Astrocyte (in vitro differentiated cells and primary cell): ENCODE measurements at regions not wholly inside any gene's neighbourhood (a gene's known extent, or its start where the extent isn't known, plus 50 kb on each side); places are given as distances from the start of the nearest gene placed in this dataset.

Source experiments
- DNase-seq: peaks from one replicate; pipeline ENCODE4 v3.0.0-alpha.2; 2010; ENCODE audit warnings: low read depth
- FAIRE-seq: peaks from 2 replicates; lab custom pipeline; 2011; peaks lifted over from hg19 to GRCh38; lab: Jason Lieb, UNC
- H2AFZ ChIP-seq: 2 replicates; pipeline ENCODE4 v1.6.0; 2012; ENCODE audit warnings: low read depth, low read length, inconsistent platforms
- H3K27ac ChIP-seq: 2 replicates; pipeline ENCODE4 v1.5.1; 2011; ENCODE audit warnings: low read depth, low read length, inconsistent platforms
- H3K27me3 ChIP-seq: 2 replicates; pipeline ENCODE4 v1.6.0; 2011; ENCODE audit warnings: low read length, inconsistent platforms; ENCODE audit not compliant: insufficient read depth
- H3K36me3 ChIP-seq: 2 replicates; pipeline ENCODE4 v1.5.1; 2011; ENCODE audit warnings: low read length, inconsistent platforms; ENCODE audit not compliant: insufficient read depth
- H3K4me1 ChIP-seq: 2 replicates; pipeline ENCODE4 v1.5.1; 2011; ENCODE audit warnings: low read length, inconsistent platforms; ENCODE audit not compliant: insufficient read depth
- H3K4me2 ChIP-seq: 2 replicates; pipeline ENCODE4 v1.6.0; 2012; ENCODE audit warnings: low read length, inconsistent platforms
- H3K4me3 ChIP-seq: 2 replicates; pipeline ENCODE4 v1.5.1; 2011; ENCODE audit warnings: low read depth, mild to moderate bottlenecking, low read length, inconsistent platforms; ENCODE audit not compliant: insufficient read depth
- H3K79me2 ChIP-seq: 2 replicates; pipeline ENCODE4 v1.6.0; 2012; ENCODE audit warnings: mild to moderate bottlenecking, low read length, inconsistent platforms; ENCODE audit not compliant: insufficient read depth
- H3K9ac ChIP-seq: 2 replicates; pipeline ENCODE4 v1.6.0; 2012; ENCODE audit warnings: mild to moderate bottlenecking, low read length, inconsistent platforms
- H3K9me3 ChIP-seq: 2 replicates; pipeline ENCODE4 v1.5.1; 2012; ENCODE audit warnings: low read depth, mild to moderate bottlenecking, low read length, inconsistent platforms; ENCODE audit not compliant: insufficient read depth
- H4K20me1 ChIP-seq: 2 replicates; pipeline ENCODE4 v1.6.0; 2012; ENCODE audit warnings: low read length, inconsistent platforms; ENCODE audit not compliant: insufficient read depth
- H3K27ac Mint-ChIP-seq: one replicate; pipeline ENCODE4 v1.8.0; 2021; ENCODE audit warnings: mild to moderate bottlenecking, mixed read lengths; ENCODE audit not compliant: unreplicated experiment
- H3K27me3 Mint-ChIP-seq: one replicate; pipeline ENCODE4 v1.8.0; 2021; ENCODE audit warnings: low read depth, mixed read lengths; ENCODE audit not compliant: unreplicated experiment
- H3K36me3 Mint-ChIP-seq: one replicate; pipeline ENCODE4 v1.8.0; 2021; ENCODE audit warnings: low read depth, mixed read lengths; ENCODE audit not compliant: unreplicated experiment
- H3K4me1 Mint-ChIP-seq: one replicate; pipeline ENCODE4 v1.8.0; 2021; ENCODE audit warnings: low read depth, mixed read lengths; ENCODE audit not compliant: unreplicated experiment
- H3K4me3 Mint-ChIP-seq: one replicate; pipeline ENCODE4 v1.8.0; 2021; ENCODE audit warnings: mild to moderate bottlenecking, moderate library complexity, mixed read lengths; ENCODE audit not compliant: unreplicated experiment
- H3K9me3 Mint-ChIP-seq: one replicate; pipeline ENCODE4 v1.8.0; 2021; ENCODE audit warnings: mild to moderate bottlenecking, mixed read lengths; ENCODE audit not compliant: unreplicated experiment
- CTCF ChIP-seq: IDR thresholded peaks from 2 replicates; pipeline ENCODE4 v1.5.1; 2011; ENCODE audit warnings: low read depth, mild to moderate bottlenecking, inconsistent platforms, low read length, moderate library complexity; ENCODE audit not compliant: insufficient read depth
- EZH2 ChIP-seq: IDR thresholded peaks from 2 replicates; pipeline ENCODE4 v1.6.1; 2012; ENCODE audit warnings: mild to moderate bottlenecking, low read length, inconsistent platforms; ENCODE audit not compliant: insufficient read depth

GRCh38 chr1:170305777-170306512 lies 160.2 kb downstream of the NTMT2 start:
- H3K4me3 ChIP-seq: no peak overlapping the region
- no peak overlapping the region for H3K27ac Mint-ChIP-seq
- no peaks in the 10 kb centered on the region for H3K36me3 ChIP-seq
- H3K9ac ChIP-seq: no peak overlapping the region
- no peaks in the 10 kb centered on the region for H3K9me3 Mint-ChIP-seq
- H3K79me2 ChIP-seq: no peaks in the 10 kb centered on the region
- DNase-seq (no peak), FAIRE-seq (no peak)
- H3K4me2 ChIP-seq: no peak overlapping the region
- peak overlapping the region; percentile 21 for H2AFZ ChIP-seq
- TF ChIP-seq EZH2: no peak
- no peak for TF ChIP-seq CTCF
- H3K4me1 Mint-ChIP-seq: peaks cover 42% of the 10 kb centered on the region
- H3K36me3 Mint-ChIP-seq: no peaks in the 10 kb centered on the region
- peaks cover 22% of the 10 kb centered on the region for H3K4me1 ChIP-seq
- H3K27me3 Mint-ChIP-seq: no peaks in the 10 kb centered on the region
- no peak overlapping the region for H3K27ac ChIP-seq
- no peaks in the 10 kb centered on the region for H4K20me1 ChIP-seq
- H3K27me3 ChIP-seq: no peaks in the 10 kb centered on the region
- H3K9me3 ChIP-seq: no peaks in the 10 kb centered on the region
- no peak overlapping the region for H3K4me3 Mint-ChIP-seq

GRCh38 chr1:170306513-170306910 lies 160.8 kb downstream of the NTMT2 start:
- TF ChIP-seq CTCF: no peak
- no peak for TF ChIP-seq EZH2
- H3K4me3 ChIP-seq: no peak overlapping the region
- no peaks in the 10 kb centered on the region for H3K79me2 ChIP-seq
- peaks cover 42% of the 10 kb centered on the region for H3K4me1 Mint-ChIP-seq
- no peaks in the 10 kb centered on the region for H4K20me1 ChIP-seq
- FAIRE-seq (no peak), DNase-seq (no peak)
- H3K9me3 ChIP-seq: no peaks in the 10 kb centered on the region
- no peaks in the 10 kb centered on the region for H3K27me3 Mint-ChIP-seq
- no peaks in the 10 kb centered on the region for H3K9me3 Mint-ChIP-seq
- H3K4me2 ChIP-seq: no peak overlapping the region
- no peaks in the 10 kb centered on the region for H3K36me3 Mint-ChIP-seq
- H2AFZ ChIP-seq: no peak overlapping the region
- no peak overlapping the region for H3K27ac Mint-ChIP-seq
- no peak overlapping the region for H3K9ac ChIP-seq
- peaks cover 22% of the 10 kb centered on the region for H3K4me1 ChIP-seq
- H3K4me3 Mint-ChIP-seq: no peak overlapping the region
- H3K27ac ChIP-seq: no peak overlapping the region
- H3K27me3 ChIP-seq: no peaks in the 10 kb centered on the region
- no peaks in the 10 kb centered on the region for H3K36me3 ChIP-seq

- H3K36me3 Mint-ChIP-seq: no peaks in the 10 kb centered on the region
- H4K20me1 ChIP-seq: no peaks in the 10 kb centered on the region
- peaks cover 42% of the 10 kb centered on the region for H3K4me1 Mint-ChIP-seq
- DNase-seq: no peak
- H3K4me2 ChIP-seq: no peak overlapping the region
- no peaks in the 10 kb centered on the region for H3K9me3 ChIP-seq
- no peak overlapping the region for H3K9ac ChIP-seq
- no peak overlapping the region for H3K4me3 Mint-ChIP-seq
- H3K27ac Mint-ChIP-seq: peak overlapping the region; percentile 73
- no peaks in the 10 kb centered on the region for H3K79me2 ChIP-seq
- no peaks in the 10 kb centered on the region for H3K27me3 Mint-ChIP-seq
- no peak overlapping the region for H3K27ac ChIP-seq
- no peak for FAIRE-seq
- TF ChIP-seq EZH2: no peak
- TF ChIP-seq CTCF: no peak
- no peaks in the 10 kb centered on the region for H3K36me3 ChIP-seq
- no peaks in the 10 kb centered on the region for H3K27me3 ChIP-seq
- H2AFZ ChIP-seq: no peak overlapping the region
- no peaks in the 10 kb centered on the region for H3K9me3 Mint-ChIP-seq
- no peak overlapping the region for H3K4me3 ChIP-seq
- peaks cover 22% of the 10 kb centered on the region for H3K4me1 ChIP-seq
These were observed 161.2 kb downstream of the NTMT2 start for GRCh38 chr1:170306948-170307347.
